ENCODE measurements at regions not wholly inside any gene's neighbourhood (a gene's known extent, or its start where the extent isn't known, plus 50 kb on each side); places are given as distances from the start of the nearest gene placed in this dataset.

- no peaks in the 10 kb centered on the region for H3K36me3 ChIP-seq (replicated peaks; ENCODE audit: low read depth, low read length)
- TF ChIP-seq CTCF (IDR thresholded peaks at IDR 0.05; ENCODE audit: low read depth, low read length) (no peak), EZH2phosphoT487 (IDR thresholded peaks at IDR 0.05; ENCODE audit: low read depth) (no peak)
- H2AFZ ChIP-seq (ENCODE audit: low read depth, low read length), result no peak overlapping the region
- no peak overlapping the region for H3K4me3 ChIP-seq (ENCODE audit: low read length)
- no peaks in the 10 kb centered on the region for H3K9me3 ChIP-seq (ENCODE audit: insufficient read depth, low read length)
- H4K20me1 ChIP-seq (ENCODE audit: insufficient read depth, low read length), result no peaks in the 10 kb centered on the region
- no peak overlapping the region for H3K4me2 ChIP-seq (ENCODE audit: low read length)
- H3K27me3 ChIP-seq (ENCODE audit: low read depth, low read length), result peaks cover 10% of the 10 kb centered on the region; the same call in 1 of the 2 replicates
- no peak overlapping the region for H3K27ac ChIP-seq (ENCODE audit: low read length)
- no peak overlapping the region for H3K9ac ChIP-seq (ENCODE audit: low read length)
- H3K79me2 ChIP-seq (ENCODE audit: low read length), result no peaks in the 10 kb centered on the region
- no peaks in the 10 kb centered on the region for H3K4me1 ChIP-seq (ENCODE audit: low read length)
Measured at GRCh38 chr4:4919927-4920326, 60.5 kb downstream of the MSX1 start.

- H2AFZ ChIP-seq (ENCODE audit: low read depth, low read length), result no peak overlapping the region
- no peaks in the 10 kb centered on the region for H4K20me1 ChIP-seq (ENCODE audit: insufficient read depth, low read length)
- H3K36me3 ChIP-seq (replicated peaks; ENCODE audit: low read depth, low read length), result no peaks in the 10 kb centered on the region
- no peak overlapping the region for H3K4me3 ChIP-seq (ENCODE audit: low read length)
- H3K9ac ChIP-seq (ENCODE audit: low read length), result no peak overlapping the region
- TF ChIP-seq CTCF (IDR thresholded peaks at IDR 0.05; ENCODE audit: low read depth, low read length) (no peak), EZH2phosphoT487 (IDR thresholded peaks at IDR 0.05; ENCODE audit: low read depth) (no peak)
- H3K79me2 ChIP-seq (ENCODE audit: low read length), result no peaks in the 10 kb centered on the region
- no peaks in the 10 kb centered on the region for H3K4me1 ChIP-seq (ENCODE audit: low read length)
- no peak overlapping the region for H3K4me2 ChIP-seq (ENCODE audit: low read length)
- H3K9me3 ChIP-seq (ENCODE audit: insufficient read depth, low read length), result no peaks in the 10 kb centered on the region
- H3K27ac ChIP-seq (ENCODE audit: low read length), result no peak overlapping the region
- peaks cover 14% of the 10 kb centered on the region; the same call in 1 of the 2 replicates for H3K27me3 ChIP-seq (ENCODE audit: low read depth, low read length)
Measured at GRCh38 chr4:4921077-4921476, 61.6 kb downstream of the MSX1 start.

GRCh38 chr4:4922441-4922840 is 63.0 kb downstream of the MSX1 start:
- Histone ChIP-seq H3K9ac (ENCODE audit: low read length) (no peak overlapping the region), H3K79me2 (ENCODE audit: low read length) (no peaks in the 10 kb centered on the region), H4K20me1 (ENCODE audit: insufficient read depth, low read length) (no peaks in the 10 kb centered on the region), H3K27ac (ENCODE audit: low read length) (no peak overlapping the region), H3K9me3 (ENCODE audit: insufficient read depth, low read length) (no peaks in the 10 kb centered on the region), H2AFZ (ENCODE audit: low read depth, low read length) (no peak overlapping the region), H3K36me3 (replicated peaks; ENCODE audit: low read depth, low read length) (no peaks in the 10 kb centered on the region), H3K27me3 (ENCODE audit: low read depth, low read length) (peaks cover 14% of the 10 kb centered on the region; the same call in 1 of the 2 replicates), H3K4me1 (ENCODE audit: low read length) (no peaks in the 10 kb centered on the region), H3K4me2 (ENCODE audit: low read length) (no peak overlapping the region), H3K4me3 (ENCODE audit: low read length) (no peak overlapping the region)
- TF ChIP-seq CTCF (IDR thresholded peaks at IDR 0.05; ENCODE audit: low read depth, low read length) (no peak), EZH2phosphoT487 (IDR thresholded peaks at IDR 0.05; ENCODE audit: low read depth) (no peak)

- Histone ChIP-seq H3K27ac (ENCODE audit: low read length) (no peak overlapping the region), H3K27me3 (ENCODE audit: low read depth, low read length) (peaks cover 14% of the 10 kb centered on the region; the same call in 1 of the 2 replicates), H3K9me3 (ENCODE audit: insufficient read depth, low read length) (no peaks in the 10 kb centered on the region), H3K4me1 (ENCODE audit: low read length) (no peaks in the 10 kb centered on the region), H3K79me2 (ENCODE audit: low read length) (no peaks in the 10 kb centered on the region), H3K4me3 (ENCODE audit: low read length) (no peak overlapping the region), H4K20me1 (ENCODE audit: insufficient read depth, low read length) (no peaks in the 10 kb centered on the region), H3K9ac (ENCODE audit: low read length) (no peak overlapping the region), H3K36me3 (replicated peaks; ENCODE audit: low read depth, low read length) (no peaks in the 10 kb centered on the region), H3K4me2 (ENCODE audit: low read length) (no peak overlapping the region), H2AFZ (ENCODE audit: low read depth, low read length) (no peak overlapping the region)
- TF ChIP-seq EZH2phosphoT487 (IDR thresholded peaks at IDR 0.05; ENCODE audit: low read depth) (no peak), CTCF (IDR thresholded peaks at IDR 0.05; ENCODE audit: low read depth, low read length) (no peak)
Measured at GRCh38 chr4:4923201-4923600, 63.7 kb downstream of the MSX1 start.

Data from OCI-LY3 (cell line).